ENCODE measurements at regions not wholly inside any gene's neighbourhood (a gene's known extent, or its start where the extent isn't known, plus 50 kb on each side); places are given as distances from the start of the nearest gene placed in this dataset.

GRCh38 chr15:97156739-97157265, 803.7 kb upstream of the ARRDC4 start:
- Histone ChIP-seq H4K20me1 (ENCODE audit: insufficient read depth, low read length) (no peaks in the 10 kb centered on the region), H3K79me2 (ENCODE audit: insufficient read depth, low read depth, low read length) (no peaks in the 10 kb centered on the region), H3K27ac (ENCODE audit: low read depth, low read length, poor library complexity, severe bottlenecking) (no peak overlapping the region), H3K36me3 (ENCODE audit: insufficient read depth, low read length) (no peaks in the 10 kb centered on the region), H3K9me3 (ENCODE audit: low read length) (no peaks in the 10 kb centered on the region), H3K4me1 (ENCODE audit: insufficient read depth, low read length, poor library complexity, severe bottlenecking) (no peaks in the 10 kb centered on the region), H2AFZ (ENCODE audit: low read length) (no peak overlapping the region), H3K9me2 (ENCODE audit: insufficient read depth, low read length) (no peaks in the 10 kb centered on the region), H3K4me2 (ENCODE audit: low read length) (no peak overlapping the region), H3K4me3 (ENCODE audit: low read depth, low read length, poor library complexity, severe bottlenecking) (no peak overlapping the region)
- BruUV-seq (replicated peaks) = no TSS peak
- no peak for DNase-seq (ENCODE audit: low spot score)
- intact Hi-C loops (cut with micrococcal nuclease; ENCODE audit: unreplicated experiment) = no loop called here
- no peak for TF ChIP-seq EZH2phosphoT487 (IDR thresholded peaks at IDR 0.05; ENCODE audit: borderline replicate concordance, low read depth, low read length)
- TF ChIP-seq CTCF (conservative IDR thresholded peaks at IDR 0.05; ENCODE audit: low read length) = no peak
- ChIA-PET POLR2A (no interaction called here), CTCF (ENCODE audit: unreplicated experiment) (no interaction called here)

- no TSS peak for BruUV-seq (replicated peaks)
- no peak for DNase-seq (ENCODE audit: low spot score)
- H3K79me2 ChIP-seq (ENCODE audit: insufficient read depth, low read depth, low read length) = no peaks in the 10 kb centered on the region
- no peaks in the 10 kb centered on the region for H3K36me3 ChIP-seq (ENCODE audit: insufficient read depth, low read length)
- H4K20me1 ChIP-seq (ENCODE audit: insufficient read depth, low read length) = no peaks in the 10 kb centered on the region
- no peak overlapping the region for H3K4me2 ChIP-seq (ENCODE audit: low read length)
- intact Hi-C loops (cut with micrococcal nuclease; ENCODE audit: unreplicated experiment) = no loop called here
- no peaks in the 10 kb centered on the region for H3K4me1 ChIP-seq (ENCODE audit: insufficient read depth, low read length, poor library complexity, severe bottlenecking)
- H3K9me2 ChIP-seq (ENCODE audit: insufficient read depth, low read length) = no peaks in the 10 kb centered on the region
- ChIA-PET POLR2A (interaction anchor here (1.0 kb wide), 1 partner anchor 12 kb away, joined by 3 read pairs; no protein-coding TSS in a partner anchor), CTCF (ENCODE audit: unreplicated experiment) (no interaction called here)
- no peak for TF ChIP-seq EZH2phosphoT487 (IDR thresholded peaks at IDR 0.05; ENCODE audit: borderline replicate concordance, low read depth, low read length)
- no peak for TF ChIP-seq CTCF (conservative IDR thresholded peaks at IDR 0.05; ENCODE audit: low read length)
- no peak overlapping the region for H2AFZ ChIP-seq (ENCODE audit: low read length)
- no peaks in the 10 kb centered on the region for H3K9me3 ChIP-seq (ENCODE audit: low read length)
- H3K27ac ChIP-seq (ENCODE audit: low read depth, low read length, poor library complexity, severe bottlenecking) = no peak overlapping the region
- H3K4me3 ChIP-seq (ENCODE audit: low read depth, low read length, poor library complexity, severe bottlenecking) = no peak overlapping the region
These were observed 797.6 kb upstream of the ARRDC4 start for GRCh38 chr15:97162805-97163495.

GRCh38 chr15:97165205-97165604, 795.3 kb upstream of the ARRDC4 start:
- TF ChIP-seq EZH2phosphoT487 (IDR thresholded peaks at IDR 0.05; ENCODE audit: borderline replicate concordance, low read depth, low read length) = no peak
- TF ChIP-seq CTCF (conservative IDR thresholded peaks at IDR 0.05; ENCODE audit: low read length) = no peak
- BruUV-seq (replicated peaks) = no TSS peak
- intact Hi-C loops (cut with micrococcal nuclease; ENCODE audit: unreplicated experiment) = no loop called here
- Histone ChIP-seq H3K9me3 (ENCODE audit: low read length) (no peaks in the 10 kb centered on the region), H3K27ac (ENCODE audit: low read depth, low read length, poor library complexity, severe bottlenecking) (no peak overlapping the region), H3K4me2 (ENCODE audit: low read length) (no peak overlapping the region), H4K20me1 (ENCODE audit: insufficient read depth, low read length) (no peaks in the 10 kb centered on the region), H3K4me3 (ENCODE audit: low read depth, low read length, poor library complexity, severe bottlenecking) (no peak overlapping the region), H3K79me2 (ENCODE audit: insufficient read depth, low read depth, low read length) (no peaks in the 10 kb centered on the region), H3K36me3 (ENCODE audit: insufficient read depth, low read length) (no peaks in the 10 kb centered on the region), H3K4me1 (ENCODE audit: insufficient read depth, low read length, poor library complexity, severe bottlenecking) (no peaks in the 10 kb centered on the region), H2AFZ (ENCODE audit: low read length) (no peak overlapping the region), H3K9me2 (ENCODE audit: insufficient read depth, low read length) (no peaks in the 10 kb centered on the region)
- CTCF ChIA-PET (ENCODE audit: unreplicated experiment) = no interaction called here
- DNase-seq (ENCODE audit: low spot score) = no peak
- POLR2A ChIA-PET = no interaction called here
